Liver (tissue), 3 donors: ENCODE measurements at regions not wholly inside any gene's neighbourhood (a gene's known extent, or its start where the extent isn't known, plus 50 kb on each side); places are given as distances from the start of the nearest gene placed in this dataset.

Source experiments
- GABPA ChIP-seq, 2 donors: IDR thresholded peaks in 1 of 2; conservative IDR thresholded peaks in 1 of 2; 2 replicates each; pipeline ENCODE4 v1.6.1; 2016; ENCODE audit warnings: antibody characterized with exemption in 2 of 2, mild to moderate bottlenecking in 1 of 2, moderate library complexity in 1 of 2
- HNF4A ChIP-seq, 2 donors: conservative IDR thresholded peaks; 2 replicates each; pipeline ENCODE4 v1.6.1; 2016; ENCODE audit warnings: antibody characterized with exemption in 2 of 2, mild to moderate bottlenecking in 2 of 2
- RAD21 ChIP-seq, 2 donors: IDR thresholded peaks; 2 replicates each; pipeline ENCODE4 v1.6.1; 2016; ENCODE audit warnings: antibody characterized with exemption in 2 of 2, mild to moderate bottlenecking in 2 of 2
- RXRA ChIP-seq, 2 donors: IDR thresholded peaks; 2 replicates each; pipeline ENCODE4 v1.6.1; 2017 to 2018; ENCODE audit warnings: antibody characterized with exemption in 2 of 2, mild to moderate bottlenecking in 1 of 2
- TAF1 ChIP-seq: conservative IDR thresholded peaks from 2 replicates; pipeline ENCODE4 v1.6.1; 2016; ENCODE audit warnings: antibody characterized with exemption, mild to moderate bottlenecking
- YY1 ChIP-seq: IDR thresholded peaks from 2 replicates; pipeline ENCODE4 v1.6.1; 2016; ENCODE audit warnings: antibody characterized with exemption, mild to moderate bottlenecking
- TF ChIP-seq, protein P1 (sequence below): fragments of 150-350 bp; IDR thresholded peaks from 2 replicates; pipeline ENCODE4 v1.5.1; 2017; ENCODE audit warnings: improper control_type of control experiment, low read depth, low read length; ENCODE audit not compliant: missing input control
- TF ChIP-seq, protein P2 (sequence below): IDR thresholded peaks from 2 replicates; pipeline ENCODE4 v1.6.1; 2016; ENCODE audit warnings: antibody characterized with exemption
- TF ChIP-seq, protein P3 (sequence below): IDR thresholded peaks from 2 replicates; pipeline ENCODE4 v1.6.1; 2016; ENCODE audit warnings: antibody characterized with exemption
- donor health status: healthy.
- donor health status: healthy.

DNA sequence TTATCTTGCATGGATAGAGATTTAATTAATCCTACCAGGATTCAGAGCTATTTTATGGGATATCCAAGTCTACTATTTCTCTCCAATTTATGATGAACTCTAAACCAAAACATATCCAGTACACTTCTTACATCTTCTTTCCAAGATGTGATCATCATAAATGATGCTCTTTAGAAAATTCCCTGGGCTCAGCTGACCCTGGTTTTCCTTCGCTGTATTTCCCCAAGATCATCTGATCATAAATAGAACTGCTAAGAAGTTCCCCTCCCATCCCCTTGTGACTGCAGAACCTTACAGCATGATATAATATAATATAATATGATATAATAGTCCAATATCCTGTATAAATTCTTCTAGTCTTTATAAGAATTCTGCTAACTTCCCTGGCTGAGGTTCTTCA, 114.6 kb upstream of the LYZL2 start:
- TF ChIP-seq, protein P1, sequence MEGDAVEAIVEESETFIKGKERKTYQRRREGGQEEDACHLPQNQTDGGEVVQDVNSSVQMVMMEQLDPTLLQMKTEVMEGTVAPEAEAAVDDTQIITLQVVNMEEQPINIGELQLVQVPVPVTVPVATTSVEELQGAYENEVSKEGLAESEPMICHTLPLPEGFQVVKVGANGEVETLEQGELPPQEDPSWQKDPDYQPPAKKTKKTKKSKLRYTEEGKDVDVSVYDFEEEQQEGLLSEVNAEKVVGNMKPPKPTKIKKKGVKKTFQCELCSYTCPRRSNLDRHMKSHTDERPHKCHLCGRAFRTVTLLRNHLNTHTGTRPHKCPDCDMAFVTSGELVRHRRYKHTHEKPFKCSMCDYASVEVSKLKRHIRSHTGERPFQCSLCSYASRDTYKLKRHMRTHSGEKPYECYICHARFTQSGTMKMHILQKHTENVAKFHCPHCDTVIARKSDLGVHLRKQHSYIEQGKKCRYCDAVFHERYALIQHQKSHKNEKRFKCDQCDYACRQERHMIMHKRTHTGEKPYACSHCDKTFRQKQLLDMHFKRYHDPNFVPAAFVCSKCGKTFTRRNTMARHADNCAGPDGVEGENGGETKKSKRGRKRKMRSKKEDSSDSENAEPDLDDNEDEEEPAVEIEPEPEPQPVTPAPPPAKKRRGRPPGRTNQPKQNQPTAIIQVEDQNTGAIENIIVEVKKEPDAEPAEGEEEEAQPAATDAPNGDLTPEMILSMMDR: no peak
- TF ChIP-seq TAF1 (no peak), RAD21 (IDR thresholded peaks at IDR 0.05) (no peak), YY1 (no peak), GABPA (IDR thresholded peaks at IDR 0.05 in 1 of 2, conservative IDR thresholded peaks at IDR 0.05 in 1 of 2) (no peak), RXRA (IDR thresholded peaks at IDR 0.05) (no peak), HNF4A (conservative IDR thresholded peaks at IDR 0.05) (no peak)
- TF ChIP-seq, protein P2, sequence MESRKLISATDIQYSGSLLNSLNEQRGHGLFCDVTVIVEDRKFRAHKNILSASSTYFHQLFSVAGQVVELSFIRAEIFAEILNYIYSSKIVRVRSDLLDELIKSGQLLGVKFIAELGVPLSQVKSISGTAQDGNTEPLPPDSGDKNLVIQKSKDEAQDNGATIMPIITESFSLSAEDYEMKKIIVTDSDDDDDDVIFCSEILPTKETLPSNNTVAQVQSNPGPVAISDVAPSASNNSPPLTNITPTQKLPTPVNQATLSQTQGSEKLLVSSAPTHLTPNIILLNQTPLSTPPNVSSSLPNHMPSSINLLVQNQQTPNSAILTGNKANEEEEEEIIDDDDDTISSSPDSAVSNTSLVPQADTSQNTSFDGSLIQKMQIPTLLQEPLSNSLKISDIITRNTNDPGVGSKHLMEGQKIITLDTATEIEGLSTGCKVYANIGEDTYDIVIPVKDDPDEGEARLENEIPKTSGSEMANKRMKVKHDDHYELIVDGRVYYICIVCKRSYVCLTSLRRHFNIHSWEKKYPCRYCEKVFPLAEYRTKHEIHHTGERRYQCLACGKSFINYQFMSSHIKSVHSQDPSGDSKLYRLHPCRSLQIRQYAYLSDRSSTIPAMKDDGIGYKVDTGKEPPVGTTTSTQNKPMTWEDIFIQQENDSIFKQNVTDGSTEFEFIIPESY: no peak
- TF ChIP-seq, protein P3, sequence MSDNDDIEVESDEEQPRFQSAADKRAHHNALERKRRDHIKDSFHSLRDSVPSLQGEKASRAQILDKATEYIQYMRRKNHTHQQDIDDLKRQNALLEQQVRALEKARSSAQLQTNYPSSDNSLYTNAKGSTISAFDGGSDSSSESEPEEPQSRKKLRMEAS: no peak
